HepG2 (cell line): ENCODE measurements at regions not wholly inside any gene's neighbourhood (a gene's known extent, or its start where the extent isn't known, plus 50 kb on each side); places are given as distances from the start of the nearest gene placed in this dataset.

ENCODE experiments used
- BHLHE40 ChIP-seq: IDR thresholded peaks from 2 replicates; pipeline ENCODE4 v1.6.1; 2011; ENCODE audit warnings: low read length, improper control_type of control experiment
- CREB1 ChIP-seq, 2 experiments: fragments of 450-650 bp in 1 of 2; IDR thresholded peaks; 2 replicates each; pipeline ENCODE4 v1.6.1; 2016 to 2017; ENCODE audit warnings: control low read depth in 1 of 2, mild to moderate bottlenecking in 1 of 2, missing compliant biosample characterization in 1 of 2, missing genetic modification characterization in 1 of 2
- JUND ChIP-seq: sonication (generic); formaldehyde crosslinking; IDR thresholded peaks from 2 replicates; pipeline ENCODE4 v1.8.0; 2022; ENCODE audit warnings: mild to moderate bottlenecking, missing genetic modification reagents
- MYNN ChIP-seq: sonication (generic); formaldehyde crosslinking; IDR thresholded peaks from 2 replicates; pipeline ENCODE4 v1.4.0; 2020; ENCODE audit warnings: mild to moderate bottlenecking, low read depth, missing genetic modification reagents
- SUZ12 ChIP-seq: fragments of 150-350 bp; IDR thresholded peaks from 2 replicates; pipeline ENCODE4 v1.6.1; 2014; ENCODE audit warnings: low read depth, low read length
- TAF1 ChIP-seq: sonication (generic); formaldehyde crosslinking; IDR thresholded peaks from 2 replicates; pipeline ENCODE4 v1.4.0; 2020; ENCODE audit warnings: missing genetic modification reagents
- ZNF670 ChIP-seq: sonication (generic); formaldehyde crosslinking; IDR thresholded peaks from 2 replicates; pipeline ENCODE4 v1.8.0; 2022; ENCODE audit warnings: mild to moderate bottlenecking, missing genetic modification reagents, borderline replicate concordance
- TF ChIP-seq, protein P1 (sequence below): sonication (generic); formaldehyde crosslinking; IDR thresholded peaks from 2 replicates; pipeline ENCODE4 v1.5.0; 2020; ENCODE audit warnings: mild to moderate bottlenecking, missing genetic modification reagents, moderate library complexity
- TF ChIP-seq, protein P2 (sequence below): sonication (generic); formaldehyde crosslinking; IDR thresholded peaks from 2 replicates; pipeline ENCODE4 v1.8.0; 2022; ENCODE audit warnings: mild to moderate bottlenecking, missing genetic modification reagents, moderate library complexity
- TF ChIP-seq, protein P3 (sequence below): sonication (generic); formaldehyde crosslinking; IDR thresholded peaks from 2 replicates; pipeline ENCODE4 v1.4.0; 2020; ENCODE audit warnings: missing genetic modification reagents
- TF ChIP-seq, protein P4 (sequence below): sonication (generic); formaldehyde crosslinking; IDR thresholded peaks from 2 replicates; pipeline ENCODE4 v1.4.0; 2020; ENCODE audit warnings: missing genetic modification reagents
- TF ChIP-seq, protein P5 (sequence below): IDR thresholded peaks from 2 replicates; pipeline ENCODE4 v1.6.1; 2012; ENCODE audit warnings: inconsistent platforms

DNA sequence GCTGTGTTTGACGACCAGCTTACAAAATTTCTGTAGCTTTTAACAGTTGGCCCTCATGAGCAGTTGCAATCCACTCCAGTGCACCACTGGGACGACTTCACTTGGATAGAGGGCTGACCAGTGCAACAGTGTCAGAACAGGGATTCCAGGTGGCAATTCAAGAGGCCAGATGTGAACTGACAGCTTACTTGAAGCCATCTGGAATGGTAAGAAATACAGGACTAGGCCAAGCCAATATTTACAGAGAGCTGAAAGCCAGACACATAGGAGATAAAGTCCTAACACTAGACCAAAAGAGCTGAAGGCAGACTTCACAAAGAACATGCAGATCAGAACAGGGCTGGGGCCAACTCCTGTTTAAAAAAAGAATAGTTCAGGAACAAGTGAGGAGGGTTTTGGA lies 93.5 kb upstream of the NFIA start:
- TF ChIP-seq, protein P1, sequence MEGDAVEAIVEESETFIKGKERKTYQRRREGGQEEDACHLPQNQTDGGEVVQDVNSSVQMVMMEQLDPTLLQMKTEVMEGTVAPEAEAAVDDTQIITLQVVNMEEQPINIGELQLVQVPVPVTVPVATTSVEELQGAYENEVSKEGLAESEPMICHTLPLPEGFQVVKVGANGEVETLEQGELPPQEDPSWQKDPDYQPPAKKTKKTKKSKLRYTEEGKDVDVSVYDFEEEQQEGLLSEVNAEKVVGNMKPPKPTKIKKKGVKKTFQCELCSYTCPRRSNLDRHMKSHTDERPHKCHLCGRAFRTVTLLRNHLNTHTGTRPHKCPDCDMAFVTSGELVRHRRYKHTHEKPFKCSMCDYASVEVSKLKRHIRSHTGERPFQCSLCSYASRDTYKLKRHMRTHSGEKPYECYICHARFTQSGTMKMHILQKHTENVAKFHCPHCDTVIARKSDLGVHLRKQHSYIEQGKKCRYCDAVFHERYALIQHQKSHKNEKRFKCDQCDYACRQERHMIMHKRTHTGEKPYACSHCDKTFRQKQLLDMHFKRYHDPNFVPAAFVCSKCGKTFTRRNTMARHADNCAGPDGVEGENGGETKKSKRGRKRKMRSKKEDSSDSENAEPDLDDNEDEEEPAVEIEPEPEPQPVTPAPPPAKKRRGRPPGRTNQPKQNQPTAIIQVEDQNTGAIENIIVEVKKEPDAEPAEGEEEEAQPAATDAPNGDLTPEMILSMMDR = no peak
- TF ChIP-seq JUND = no peak
- TF ChIP-seq TAF1 (CRISPR knock-in tag) = no peak
- no peak for TF ChIP-seq SUZ12
- TF ChIP-seq, protein P2, sequence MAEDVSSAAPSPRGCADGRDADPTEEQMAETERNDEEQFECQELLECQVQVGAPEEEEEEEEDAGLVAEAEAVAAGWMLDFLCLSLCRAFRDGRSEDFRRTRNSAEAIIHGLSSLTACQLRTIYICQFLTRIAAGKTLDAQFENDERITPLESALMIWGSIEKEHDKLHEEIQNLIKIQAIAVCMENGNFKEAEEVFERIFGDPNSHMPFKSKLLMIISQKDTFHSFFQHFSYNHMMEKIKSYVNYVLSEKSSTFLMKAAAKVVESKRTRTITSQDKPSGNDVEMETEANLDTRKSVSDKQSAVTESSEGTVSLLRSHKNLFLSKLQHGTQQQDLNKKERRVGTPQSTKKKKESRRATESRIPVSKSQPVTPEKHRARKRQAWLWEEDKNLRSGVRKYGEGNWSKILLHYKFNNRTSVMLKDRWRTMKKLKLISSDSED (CRISPR knock-in tag) = no peak
- TF ChIP-seq, protein P3, sequence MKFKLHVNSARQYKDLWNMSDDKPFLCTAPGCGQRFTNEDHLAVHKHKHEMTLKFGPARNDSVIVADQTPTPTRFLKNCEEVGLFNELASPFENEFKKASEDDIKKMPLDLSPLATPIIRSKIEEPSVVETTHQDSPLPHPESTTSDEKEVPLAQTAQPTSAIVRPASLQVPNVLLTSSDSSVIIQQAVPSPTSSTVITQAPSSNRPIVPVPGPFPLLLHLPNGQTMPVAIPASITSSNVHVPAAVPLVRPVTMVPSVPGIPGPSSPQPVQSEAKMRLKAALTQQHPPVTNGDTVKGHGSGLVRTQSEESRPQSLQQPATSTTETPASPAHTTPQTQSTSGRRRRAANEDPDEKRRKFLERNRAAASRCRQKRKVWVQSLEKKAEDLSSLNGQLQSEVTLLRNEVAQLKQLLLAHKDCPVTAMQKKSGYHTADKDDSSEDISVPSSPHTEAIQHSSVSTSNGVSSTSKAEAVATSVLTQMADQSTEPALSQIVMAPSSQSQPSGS (CRISPR knock-in tag) = no peak
- no peak for TF ChIP-seq BHLHE40
- TF ChIP-seq, protein P4, sequence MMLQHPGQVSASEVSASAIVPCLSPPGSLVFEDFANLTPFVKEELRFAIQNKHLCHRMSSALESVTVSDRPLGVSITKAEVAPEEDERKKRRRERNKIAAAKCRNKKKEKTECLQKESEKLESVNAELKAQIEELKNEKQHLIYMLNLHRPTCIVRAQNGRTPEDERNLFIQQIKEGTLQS (CRISPR knock-in tag) = no peak
- no peak for TF ChIP-seq MYNN (CRISPR knock-in tag)
- no peak for TF ChIP-seq ZNF670 (CRISPR knock-in tag)
- TF ChIP-seq CREB1 (IDR thresholded peaks at IDR 0.05) = no peak
- no peak for TF ChIP-seq CREB1 (CRISPR knock-in tag; IDR thresholded peaks at IDR 0.05)
- TF ChIP-seq, protein P5, sequence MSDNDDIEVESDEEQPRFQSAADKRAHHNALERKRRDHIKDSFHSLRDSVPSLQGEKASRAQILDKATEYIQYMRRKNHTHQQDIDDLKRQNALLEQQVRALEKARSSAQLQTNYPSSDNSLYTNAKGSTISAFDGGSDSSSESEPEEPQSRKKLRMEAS = no peak
